Right lobe of liver (tissue), 6 donors: ENCODE measurements at regions not wholly inside any gene's neighbourhood (a gene's known extent, or its start where the extent isn't known, plus 50 kb on each side); places are given as distances from the start of the nearest gene placed in this dataset.
A peak's percentile ranks its signal among the peaks of the same experiment; 100 is the strongest.

ENCODE experiments used
- ATAC-seq, 4 donors: fragments of 200-7000 bp; cut with Tn5 transposase; one replicate each; pipeline ENCODE4 v1.9.1; 2020; ENCODE audit warnings: mild to moderate bottlenecking in 4 of 4, moderate library complexity in 4 of 4
- DNase-seq, 3 donors: peaks; one replicate each; pipeline ENCODE4 v3.0.0-alpha.2; 2020
- H3K27ac ChIP-seq, 3 donors: fragments of 200-600 bp; one replicate each; pipeline ENCODE4 v1.8.0; 2022
- H3K27me3 ChIP-seq, 2 donors: fragments of 200-600 bp; one replicate each; pipeline ENCODE4 v1.8.0; 2022
- H3K36me3 ChIP-seq, 4 donors: fragments of 200-600 bp; sonication (generic) in 1 of 4; one replicate each; pipeline versions ENCODE4 v1.5.1 to v1.8.0; 2017 to 2022; ENCODE audit warnings: control low read depth in 1 of 4
- H3K4me1 ChIP-seq, 4 donors: fragments of 200-600 bp; sonication (generic) in 1 of 4; one replicate each; pipeline versions ENCODE4 v1.5.1 to v1.8.0; 2017 to 2022; ENCODE audit warnings: control low read depth in 1 of 4
- H3K4me3 ChIP-seq, 3 donors: fragments of 200-600 bp; one replicate each; pipeline ENCODE4 v1.8.0; 2022
- H3K9me3 ChIP-seq, 4 donors: fragments of 200-600 bp; sonication (generic) in 1 of 4; one replicate each; pipeline versions ENCODE4 v1.5.1 to v1.8.0; 2017 to 2022; ENCODE audit warnings: control low read depth in 1 of 4
- POLR2A ChIP-seq: fragments of 450-650 bp; IDR thresholded peaks from one replicate; pipeline ENCODE4 v1.6.1; 2017; ENCODE audit warnings: antibody characterized with exemption, mild to moderate bottlenecking
- WGBS: methylation state at CpG from one replicate; pipeline ENCODE4 v1.1.6; 2018; ENCODE audit warnings: low coverage, low lambda C conversion rate; ENCODE audit not compliant: insufficient coverage; ENCODE audit errors: missing lambda C conversion rate; 5-methylcytosine and 5-hydroxymethylcytosine counted together
- intact Hi-C, 2 donors: fragments of 100-400 bp; cut with DNase I; formaldehyde crosslinking; loops; one replicate each; pipeline versions ENCODE4 v1.11.2 to v1.14.1; 2022
- TF ChIP-seq, protein P1 (sequence below), 4 donors: fragments of 200-600 bp in 3 of 4; fragments of 450-650 bp in 1 of 4; IDR thresholded peaks; one replicate each; pipeline versions ENCODE4 v1.5.1 to v1.8.0; 2016 to 2022; ENCODE audit warnings: antibody characterized with exemption in 4 of 4, mild to moderate bottlenecking in 2 of 4
- donor health status: DM: no; HTN: yes; CAD: no.
- donor health status: DM: no; HTN: no; CAD: no.
- donor health status: DM: no; HTN: no; CAD: no.
- donor health status: DM: no; HTN: yes; CAD: no.
- donor health status: DM: no; HTN: yes; CAD: no.

DNA sequence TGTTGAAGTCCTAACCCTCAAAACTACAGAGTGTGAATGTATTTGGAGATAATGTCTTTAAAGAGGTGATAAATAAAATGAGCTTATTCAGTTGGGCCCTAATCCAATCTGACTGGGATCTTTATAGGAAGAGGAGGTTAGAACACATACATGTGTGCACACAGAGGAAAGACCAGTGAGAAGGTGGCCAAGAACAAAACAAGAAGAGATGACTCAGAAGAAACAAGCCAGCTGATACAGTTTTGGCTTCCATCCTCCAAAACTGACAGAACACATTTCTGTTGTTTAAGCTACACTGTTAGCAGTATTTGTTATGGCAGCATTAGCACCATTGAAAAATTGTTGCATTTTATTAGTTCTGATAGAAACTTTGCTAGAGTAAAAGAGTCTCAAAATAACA lies 609.3 kb upstream of the IMPG1 start:
- no peak for TF ChIP-seq POLR2A
- TF ChIP-seq, protein P1, sequence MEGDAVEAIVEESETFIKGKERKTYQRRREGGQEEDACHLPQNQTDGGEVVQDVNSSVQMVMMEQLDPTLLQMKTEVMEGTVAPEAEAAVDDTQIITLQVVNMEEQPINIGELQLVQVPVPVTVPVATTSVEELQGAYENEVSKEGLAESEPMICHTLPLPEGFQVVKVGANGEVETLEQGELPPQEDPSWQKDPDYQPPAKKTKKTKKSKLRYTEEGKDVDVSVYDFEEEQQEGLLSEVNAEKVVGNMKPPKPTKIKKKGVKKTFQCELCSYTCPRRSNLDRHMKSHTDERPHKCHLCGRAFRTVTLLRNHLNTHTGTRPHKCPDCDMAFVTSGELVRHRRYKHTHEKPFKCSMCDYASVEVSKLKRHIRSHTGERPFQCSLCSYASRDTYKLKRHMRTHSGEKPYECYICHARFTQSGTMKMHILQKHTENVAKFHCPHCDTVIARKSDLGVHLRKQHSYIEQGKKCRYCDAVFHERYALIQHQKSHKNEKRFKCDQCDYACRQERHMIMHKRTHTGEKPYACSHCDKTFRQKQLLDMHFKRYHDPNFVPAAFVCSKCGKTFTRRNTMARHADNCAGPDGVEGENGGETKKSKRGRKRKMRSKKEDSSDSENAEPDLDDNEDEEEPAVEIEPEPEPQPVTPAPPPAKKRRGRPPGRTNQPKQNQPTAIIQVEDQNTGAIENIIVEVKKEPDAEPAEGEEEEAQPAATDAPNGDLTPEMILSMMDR (IDR thresholded peaks at IDR 0.05), result no peak
- DNase-seq (no peak), ATAC-seq (no peak)
- no peaks in the 10 kb centered on the region for H3K9me3 ChIP-seq
- no peak overlapping the region for H3K4me3 ChIP-seq
- intact Hi-C loops, result no loop called here
- no peaks in the 10 kb centered on the region for H3K4me1 ChIP-seq
- no peaks in the 10 kb centered on the region for H3K27me3 ChIP-seq
- no peak overlapping the region for H3K27ac ChIP-seq
- no peaks in the 10 kb centered on the region for H3K36me3 ChIP-seq

DNA sequence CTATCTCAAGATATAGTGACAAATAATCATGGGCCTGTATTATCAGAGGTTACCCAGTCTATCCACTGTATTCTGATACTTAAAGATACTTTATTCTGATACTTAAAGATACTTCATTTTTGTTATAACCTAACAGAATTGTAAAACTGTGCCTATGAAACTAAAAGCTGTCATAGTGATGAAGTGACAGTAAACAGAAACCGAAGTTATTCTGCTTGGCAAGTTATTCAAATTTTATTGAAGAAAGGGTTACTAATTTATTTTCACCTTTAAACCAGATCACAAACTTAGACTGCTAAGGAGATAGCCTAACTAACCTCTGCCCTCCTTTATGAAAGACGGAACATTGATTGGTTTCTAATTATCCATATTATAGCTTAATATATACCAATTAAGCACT lies 604.6 kb upstream of the IMPG1 start:
- 40% methylated on average over 2 of the region's 2 CpGs for WGBS

DNA sequence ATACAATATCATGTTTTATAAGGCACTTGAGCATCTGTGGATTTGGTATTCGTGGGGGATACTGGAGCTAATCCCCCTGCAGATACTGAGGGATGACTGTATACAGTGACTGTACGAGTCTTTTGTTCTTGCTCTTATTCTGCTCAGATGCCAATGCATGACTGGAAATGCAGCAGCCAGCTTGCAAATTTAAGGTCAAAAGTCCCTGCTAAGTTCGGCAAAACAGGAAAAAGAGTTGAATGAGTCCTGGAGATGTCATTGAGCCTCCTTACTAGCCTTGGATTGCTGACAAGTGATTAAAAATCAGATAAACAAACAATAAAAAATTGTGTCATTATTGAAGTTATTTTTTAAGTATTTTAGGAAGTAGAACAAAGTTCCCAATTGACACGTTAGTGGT lies 599.3 kb upstream of the IMPG1 start:
- H3K27me3 ChIP-seq, result no peaks in the 10 kb centered on the region
- H3K9me3 ChIP-seq, result no peaks in the 10 kb centered on the region
- no peak for TF ChIP-seq POLR2A
- TF ChIP-seq, protein P1 (IDR thresholded peaks at IDR 0.05), result no peak
- H3K4me3 ChIP-seq, result no peak overlapping the region
- WGBS, result 17% methylated on average over 4 of the region's 4 CpGs
- DNase-seq (no peak), ATAC-seq (peak in 1 of 4 donors; percentile 33)
- no peaks in the 10 kb centered on the region for H3K36me3 ChIP-seq
- intact Hi-C loops, result no loop called here
- H3K27ac ChIP-seq, result no peak overlapping the region
- H3K4me1 ChIP-seq, result no peaks in the 10 kb centered on the region

More for the DNA sequence above, 604.6 kb upstream of the IMPG1 start:
- Histone ChIP-seq H3K27me3 (no peaks in the 10 kb centered on the region), H3K4me3 (no peak overlapping the region), H3K4me1 (no peaks in the 10 kb centered on the region), H3K27ac (no peak overlapping the region), H3K36me3 (no peaks in the 10 kb centered on the region), H3K9me3 (no peaks in the 10 kb centered on the region)
- ATAC-seq (no peak), DNase-seq (no peak)
- intact Hi-C loops, result no loop called here
- TF ChIP-seq, protein P1 (IDR thresholded peaks at IDR 0.05), result no peak
- TF ChIP-seq POLR2A, result no peak

DNA sequence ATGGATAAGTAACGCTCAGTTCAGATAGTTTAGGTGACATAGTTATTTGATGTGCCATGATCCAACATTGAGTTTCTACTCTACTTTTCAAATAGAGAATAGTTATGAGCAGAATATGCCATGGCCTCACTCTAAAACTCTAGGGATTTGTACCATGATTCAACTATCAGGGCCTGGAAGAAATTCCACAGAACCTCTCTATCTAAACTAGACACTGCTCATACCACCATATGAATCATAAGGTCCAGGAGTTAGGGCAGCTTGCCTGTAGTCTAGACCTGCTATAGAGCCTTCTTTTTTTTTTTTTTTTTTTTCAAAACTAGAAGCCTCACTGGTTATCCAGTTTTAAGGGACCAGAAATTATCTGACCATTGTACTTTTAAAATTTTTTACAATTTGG lies 571.8 kb upstream of the IMPG1 start:
- no peak for ATAC-seq
- Histone ChIP-seq H3K36me3 (no peaks in the 10 kb centered on the region), H3K4me1 (no peaks in the 10 kb centered on the region), H3K4me3 (no peak overlapping the region), H3K9me3 (no peaks in the 10 kb centered on the region), H3K27me3 (no peaks in the 10 kb centered on the region), H3K27ac (no peak overlapping the region)
- intact Hi-C loops, result no loop called here
- TF ChIP-seq POLR2A, result no peak
- TF ChIP-seq, protein P1 (IDR thresholded peaks at IDR 0.05), result no peak
- DNase-seq, result no peak
- WGBS, result 63% methylated on average over 1 of the region's 1 CpG

DNA sequence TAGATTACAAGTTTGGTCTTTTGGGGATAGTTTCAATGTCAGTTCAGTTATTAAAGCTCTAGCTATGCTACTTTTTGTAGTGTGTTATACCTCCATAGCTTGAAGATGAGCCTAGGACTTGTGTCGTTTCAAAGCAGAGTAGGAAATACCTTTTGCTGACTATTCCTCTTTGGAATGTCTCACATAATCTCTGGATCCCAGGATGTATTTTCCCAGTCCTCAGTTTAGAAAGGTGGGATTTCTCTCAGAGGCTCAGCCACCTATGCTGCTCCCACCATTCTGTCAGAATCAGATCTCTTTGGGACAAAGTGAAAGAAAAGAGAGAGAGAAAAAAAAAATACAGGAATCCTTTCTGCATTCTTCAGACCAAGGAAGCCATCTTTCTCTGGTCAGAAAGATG lies 567.5 kb upstream of the IMPG1 start:
- ATAC-seq (no peak), DNase-seq (no peak)
- no peaks in the 10 kb centered on the region for H3K9me3 ChIP-seq
- intact Hi-C loops, result no loop called here
- no peaks in the 10 kb centered on the region for H3K36me3 ChIP-seq
- no peak overlapping the region for H3K27ac ChIP-seq
- H3K4me3 ChIP-seq, result no peak overlapping the region
- H3K4me1 ChIP-seq, result no peaks in the 10 kb centered on the region
- 13% methylated on average over 1 of the region's 1 CpG for WGBS
- TF ChIP-seq POLR2A, result no peak
- TF ChIP-seq, protein P1 (IDR thresholded peaks at IDR 0.05), result no peak
- no peaks in the 10 kb centered on the region for H3K27me3 ChIP-seq
